UCSD-AML1 (cell line): ENCODE measurements at regions not wholly inside any gene's neighbourhood (a gene's known extent, or its start where the extent isn't known, plus 50 kb on each side); places are given as distances from the start of the nearest gene placed in this dataset.

Source experiments
- DNase-seq: peaks from one replicate; lab custom pipeline; 2025; ENCODE audit not compliant: unreplicated experiment; lab: John Stamatoyannopoulos, UW

DNA sequence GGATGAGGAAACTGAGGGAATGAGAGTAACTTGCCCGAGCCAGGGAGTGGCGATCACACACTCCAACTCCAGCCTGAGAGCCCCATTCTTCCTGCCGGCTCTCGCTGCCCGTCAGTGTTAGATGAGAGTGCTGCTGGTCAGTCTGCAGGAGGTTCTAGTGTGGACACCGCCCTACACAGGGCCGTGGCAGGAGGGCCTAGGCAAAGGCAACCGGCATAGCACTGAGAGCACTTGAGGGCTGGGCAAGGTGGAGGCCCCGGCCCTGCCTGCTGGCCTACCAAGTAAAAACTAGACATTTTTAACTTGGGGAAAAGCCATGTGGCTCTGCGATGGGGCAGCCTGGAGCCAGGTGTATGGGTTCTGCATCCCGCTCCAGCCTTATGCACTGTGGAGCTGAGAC lies 354.8 kb downstream of the SEC14L1 start:
- DNase-seq = no peak

DNA sequence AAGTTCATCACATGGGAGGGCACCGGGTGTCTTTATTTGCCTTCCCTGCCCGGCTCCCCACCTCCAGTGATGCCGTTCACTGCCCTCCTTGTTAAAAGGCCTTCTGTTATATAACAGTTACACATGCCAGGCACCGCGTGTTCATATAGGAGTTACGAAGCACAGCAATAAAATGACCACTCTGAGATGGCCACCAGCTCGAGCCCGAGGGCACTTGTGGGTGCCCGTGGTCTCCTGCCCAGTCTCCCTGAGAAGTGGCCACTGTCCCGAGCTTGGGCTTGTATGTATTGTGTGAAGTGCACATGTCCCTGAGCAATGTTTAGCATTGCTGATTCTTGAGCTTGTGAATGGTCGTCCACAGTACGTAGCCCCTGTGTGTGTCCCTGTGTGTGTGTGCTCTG lies 355.6 kb downstream of the SEC14L1 start:
- DNase-seq = no peak

DNA sequence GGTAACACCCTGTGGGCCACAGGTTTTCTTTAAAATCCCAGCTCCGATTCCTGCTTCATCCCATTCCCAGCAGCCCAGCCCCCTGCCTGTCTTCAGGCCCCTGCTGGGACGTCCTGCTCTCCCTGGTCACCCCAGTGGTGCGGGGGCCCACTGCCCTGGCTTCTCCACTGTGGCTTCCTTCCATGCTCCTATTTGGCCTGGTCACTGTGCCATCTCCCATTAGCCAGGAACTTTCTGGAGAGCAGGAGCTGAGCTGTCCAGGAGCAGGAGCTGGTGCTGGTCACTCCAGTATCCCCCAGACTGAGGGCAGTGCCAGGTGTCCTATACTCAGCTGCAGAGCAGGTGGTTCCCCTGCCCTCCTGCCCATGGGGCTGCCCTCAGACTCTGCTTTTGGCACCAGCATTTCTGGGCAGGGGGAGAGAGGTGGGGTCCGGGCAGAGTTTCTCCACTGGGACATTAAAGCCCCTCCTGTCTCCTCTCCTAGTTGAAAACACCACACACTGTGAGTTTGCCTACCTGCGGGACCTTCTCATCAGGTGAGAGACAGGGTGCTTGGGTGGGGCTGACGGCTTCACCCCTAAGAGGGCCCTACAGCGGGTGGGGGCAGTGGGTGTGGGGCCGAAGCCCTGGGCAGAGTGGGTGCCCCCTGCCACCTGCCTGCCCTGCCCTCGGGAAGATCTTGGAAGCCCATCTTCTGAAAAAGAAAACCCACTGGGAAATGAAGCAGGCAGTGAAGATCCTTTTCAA lies 356.2 kb downstream of the SEC14L1 start:
- DNase-seq = no peak

DNA sequence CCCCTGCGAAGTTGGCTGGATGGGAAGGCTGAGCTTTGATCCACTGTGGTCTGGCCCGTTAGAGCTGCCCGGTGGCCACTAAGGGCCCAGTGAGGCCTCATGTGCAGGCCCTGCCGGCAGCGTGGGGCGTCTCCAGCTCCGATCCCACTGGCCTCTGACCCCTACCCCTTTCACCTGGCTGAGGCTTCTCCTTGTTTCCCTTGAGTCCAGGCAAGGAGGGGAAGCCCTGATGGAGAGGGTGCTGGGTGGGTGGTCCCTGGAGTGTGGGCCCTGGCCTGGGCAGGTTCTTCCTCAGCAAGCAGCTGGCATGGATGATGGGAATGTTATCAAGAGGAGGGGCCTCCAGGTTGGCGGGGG lies 356.8 kb downstream of the SEC14L1 start:
- no peak for DNase-seq

DNA sequence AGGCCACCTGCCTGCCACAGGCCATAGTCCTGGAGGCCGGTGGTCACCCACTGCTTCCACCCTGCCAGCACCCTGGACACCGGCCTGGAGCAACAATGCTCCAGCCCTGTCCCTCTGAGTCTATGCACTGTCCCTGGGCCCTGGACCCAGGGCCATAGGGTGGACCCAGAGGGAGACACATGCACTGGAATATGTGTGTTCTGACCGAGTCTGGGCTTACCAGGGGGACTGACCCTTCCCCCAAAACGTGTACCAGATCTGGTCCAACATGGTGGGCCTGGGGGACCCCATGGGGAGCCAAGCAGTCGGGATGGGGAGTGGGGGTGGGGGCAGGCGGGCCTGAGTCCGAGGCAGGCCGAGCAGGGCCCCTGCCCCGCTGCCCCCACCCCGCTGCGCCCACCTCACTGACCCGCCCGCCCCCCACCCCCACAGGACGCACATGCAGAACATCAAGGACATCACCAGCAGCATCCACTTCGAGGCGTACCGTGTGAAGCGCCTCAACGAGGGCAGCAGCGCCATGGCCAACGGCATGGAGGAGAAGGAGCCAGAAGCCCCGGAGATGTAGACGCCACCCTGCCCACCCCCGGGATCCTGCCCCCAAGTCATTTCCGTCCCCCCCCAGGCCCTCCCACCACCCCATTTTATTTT lies 357.4 kb downstream of the SEC14L1 start:
- no peak for DNase-seq

DNA sequence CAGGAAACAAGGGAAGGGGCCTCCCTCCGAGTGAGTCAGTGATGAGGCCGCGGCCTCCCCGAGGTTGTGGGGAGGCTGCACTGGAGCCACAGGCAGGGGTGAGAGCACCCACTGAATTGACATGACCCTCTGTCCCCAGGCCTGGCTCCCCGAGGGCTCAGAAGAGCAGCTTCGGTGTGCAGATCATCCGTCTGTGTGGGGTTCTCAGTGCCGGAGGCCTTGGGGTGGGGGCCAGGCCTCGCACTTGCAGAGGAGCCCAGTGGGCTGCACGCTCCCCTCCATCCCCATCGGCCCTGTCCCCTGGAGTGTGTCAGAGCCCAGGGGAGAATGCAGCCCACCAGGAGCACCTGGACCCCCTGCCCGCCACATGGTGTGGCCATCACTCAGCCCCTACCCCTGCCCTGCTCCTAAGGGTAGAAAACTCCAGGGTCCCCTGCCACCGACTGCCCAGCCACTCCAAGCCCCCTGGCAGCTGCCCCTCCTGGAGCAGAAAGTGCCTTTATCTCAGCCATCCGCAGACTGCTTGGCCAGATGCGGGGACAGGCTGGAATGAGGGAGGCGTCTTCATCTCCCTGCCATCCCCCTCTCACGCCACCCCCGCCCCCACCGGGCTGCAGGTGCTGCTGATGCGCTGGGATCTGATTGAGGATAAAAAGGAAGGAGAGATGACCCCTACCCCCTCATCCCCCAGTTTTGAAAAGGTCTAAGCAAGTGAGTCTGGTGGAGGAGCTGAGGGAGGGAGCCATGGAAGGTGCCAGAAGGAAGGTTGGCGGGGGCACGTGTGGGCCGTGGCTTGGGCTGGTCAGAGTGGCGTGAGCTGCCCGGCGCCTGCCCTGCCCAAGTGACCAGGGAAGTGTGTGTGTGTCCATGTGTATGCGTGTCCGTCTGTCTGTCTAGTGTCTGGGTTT lies 358.3 kb downstream of the SEC14L1 start:
- no peak for DNase-seq

DNA sequence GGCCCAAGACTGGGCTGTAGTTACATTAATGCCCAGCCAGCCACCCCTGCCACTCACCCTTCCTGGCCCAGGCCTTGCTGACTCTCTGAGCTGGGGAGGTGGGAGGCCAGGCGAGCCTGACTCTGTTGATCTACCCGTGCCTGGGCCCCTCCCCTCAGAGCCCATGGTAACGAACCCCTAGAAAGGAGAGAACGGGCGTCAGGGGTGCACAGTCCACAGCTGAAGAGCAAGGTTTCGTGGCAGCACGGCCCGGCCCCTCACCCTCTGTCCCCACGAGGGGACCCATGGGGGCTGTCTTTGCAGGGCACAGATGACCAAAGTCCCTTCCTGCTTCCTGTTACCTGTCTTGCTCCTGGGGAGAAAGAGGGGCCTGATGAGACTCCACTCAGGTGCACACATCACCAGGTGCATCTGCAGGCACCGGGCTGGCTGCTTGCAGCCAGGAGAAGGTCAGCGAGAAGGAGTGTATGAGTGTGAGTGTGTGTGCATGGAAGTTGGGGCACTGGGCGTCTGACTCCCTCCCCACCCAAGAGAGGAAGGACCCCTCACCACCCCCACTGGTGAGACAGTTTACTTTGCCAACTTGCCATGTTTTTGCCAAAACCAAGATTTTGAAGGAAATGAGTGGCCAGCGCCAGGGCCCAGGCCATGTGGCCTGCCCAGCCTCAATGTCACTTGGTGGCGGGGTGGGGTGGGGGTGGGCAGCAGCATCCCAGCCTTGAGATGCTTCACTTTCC lies 359.1 kb downstream of the SEC14L1 start:
- no peak for DNase-seq

DNA sequence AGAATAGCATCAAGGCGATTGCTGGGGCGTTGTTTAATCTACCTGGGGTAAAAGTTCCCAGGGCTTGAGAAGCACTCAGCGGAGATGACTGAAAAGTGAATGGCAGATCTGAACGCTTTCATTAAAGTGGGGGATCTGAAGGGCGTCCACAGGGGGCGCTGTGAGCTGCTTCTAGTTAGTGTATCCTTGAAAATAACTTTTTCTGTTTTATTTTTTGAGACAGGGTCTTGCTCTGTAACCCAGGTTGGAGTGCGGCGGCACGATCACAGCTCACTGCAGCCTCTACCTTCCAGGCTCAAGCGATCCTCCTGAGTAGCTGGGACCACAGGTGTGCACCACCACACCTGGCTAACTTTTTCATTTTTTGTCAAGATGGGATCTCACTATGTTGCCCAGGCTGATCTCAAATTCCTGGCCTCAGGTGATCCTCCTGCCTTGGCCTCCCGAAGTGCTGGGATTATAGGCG lies 360.4 kb downstream of the SEC14L1 start:
- peak; percentile 50 for DNase-seq

DNA sequence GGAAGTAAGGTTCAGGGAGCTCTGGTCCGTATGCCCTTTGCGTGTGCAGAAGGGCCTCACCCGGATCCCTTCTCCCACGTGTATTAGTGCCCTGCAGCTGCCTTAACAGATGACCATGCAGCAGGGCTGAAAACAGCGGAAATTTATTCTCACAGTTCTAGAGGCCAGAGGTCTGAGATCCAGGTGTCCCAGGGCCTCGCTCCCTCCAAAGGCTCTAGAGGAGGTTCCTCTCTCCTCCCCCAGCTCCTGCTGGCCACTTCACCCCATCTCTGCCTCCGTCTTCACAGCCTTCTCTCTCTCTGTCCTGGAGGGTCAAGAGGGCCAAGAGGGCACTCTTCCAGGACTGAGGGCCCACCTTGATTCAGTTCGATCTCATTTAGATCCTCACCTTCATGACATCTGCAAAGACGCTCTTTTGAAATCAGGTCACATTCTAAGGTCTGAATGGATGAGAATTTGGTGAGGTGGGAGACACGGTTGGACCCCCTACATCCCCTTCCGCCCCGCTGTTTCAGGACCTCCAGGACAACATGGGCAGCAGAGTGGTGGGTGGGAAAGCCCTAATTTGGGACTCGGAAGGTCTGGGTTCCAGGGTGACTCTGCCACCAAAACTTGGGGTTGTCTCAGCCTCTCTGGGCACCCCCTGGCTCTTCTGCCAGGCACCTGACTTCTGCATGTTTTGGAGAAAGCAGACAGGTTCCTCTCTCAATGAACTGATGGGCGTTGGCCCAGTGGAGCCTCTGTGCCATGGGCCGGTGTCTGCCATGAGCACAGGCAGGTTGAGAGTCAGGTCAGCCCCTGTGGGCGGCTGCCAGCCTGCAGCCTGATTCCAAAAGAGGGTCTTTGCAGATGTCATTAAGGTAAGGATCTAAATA lies 361.2 kb downstream of the SEC14L1 start:
- no peak for DNase-seq

DNA sequence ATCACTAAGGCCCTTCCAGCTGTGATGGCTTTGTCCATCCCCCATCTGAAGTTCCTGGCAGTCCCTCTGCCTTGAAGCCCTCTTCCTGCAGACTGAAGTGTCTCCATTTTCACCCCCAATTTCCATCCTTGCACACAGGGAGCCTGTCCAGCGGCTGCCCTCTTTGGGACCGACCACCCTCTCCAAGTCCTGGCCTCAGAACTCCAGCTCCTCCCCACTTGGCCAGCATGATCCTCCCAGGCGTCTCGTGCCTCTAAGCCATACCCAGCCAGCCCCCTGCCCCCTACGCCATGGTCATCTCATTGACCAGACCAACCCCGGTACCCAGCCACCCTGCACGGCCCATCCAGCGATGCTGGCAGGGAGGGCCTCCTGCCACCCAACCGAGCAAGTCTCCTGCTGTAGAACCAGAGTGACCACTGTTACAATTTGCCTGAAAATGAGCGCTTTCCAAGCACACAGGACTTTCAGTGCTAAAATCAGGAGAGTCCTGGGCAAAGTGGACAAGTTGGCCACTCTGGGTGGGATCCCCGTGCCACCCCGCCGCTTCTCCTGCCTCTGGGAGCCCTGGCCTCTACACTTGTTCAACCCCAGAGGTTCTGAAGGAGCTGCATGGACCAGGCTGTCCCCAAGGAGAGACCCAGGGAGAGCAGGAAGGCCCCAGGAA lies 362.0 kb downstream of the SEC14L1 start:
- DNase-seq = no peak

DNA sequence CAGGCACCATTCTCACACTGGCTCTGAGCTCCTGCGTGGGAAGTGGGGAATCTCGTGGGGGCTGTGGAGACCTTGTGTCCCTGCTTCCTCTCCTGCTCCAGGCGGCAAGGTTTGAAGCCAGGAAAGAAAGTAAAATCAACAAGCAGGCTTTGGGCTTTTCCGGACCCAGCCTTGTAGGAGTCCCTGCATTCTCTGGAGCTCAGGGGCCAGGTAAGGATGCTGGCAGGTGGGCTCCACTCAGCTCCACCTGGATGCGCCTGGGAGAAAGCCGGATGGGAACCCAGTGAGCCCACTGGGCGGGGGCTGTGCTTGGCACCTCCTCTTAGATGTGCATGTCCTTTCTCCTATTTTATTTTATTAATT lies 362.5 kb downstream of the SEC14L1 start:
- DNase-seq = no peak

DNA sequence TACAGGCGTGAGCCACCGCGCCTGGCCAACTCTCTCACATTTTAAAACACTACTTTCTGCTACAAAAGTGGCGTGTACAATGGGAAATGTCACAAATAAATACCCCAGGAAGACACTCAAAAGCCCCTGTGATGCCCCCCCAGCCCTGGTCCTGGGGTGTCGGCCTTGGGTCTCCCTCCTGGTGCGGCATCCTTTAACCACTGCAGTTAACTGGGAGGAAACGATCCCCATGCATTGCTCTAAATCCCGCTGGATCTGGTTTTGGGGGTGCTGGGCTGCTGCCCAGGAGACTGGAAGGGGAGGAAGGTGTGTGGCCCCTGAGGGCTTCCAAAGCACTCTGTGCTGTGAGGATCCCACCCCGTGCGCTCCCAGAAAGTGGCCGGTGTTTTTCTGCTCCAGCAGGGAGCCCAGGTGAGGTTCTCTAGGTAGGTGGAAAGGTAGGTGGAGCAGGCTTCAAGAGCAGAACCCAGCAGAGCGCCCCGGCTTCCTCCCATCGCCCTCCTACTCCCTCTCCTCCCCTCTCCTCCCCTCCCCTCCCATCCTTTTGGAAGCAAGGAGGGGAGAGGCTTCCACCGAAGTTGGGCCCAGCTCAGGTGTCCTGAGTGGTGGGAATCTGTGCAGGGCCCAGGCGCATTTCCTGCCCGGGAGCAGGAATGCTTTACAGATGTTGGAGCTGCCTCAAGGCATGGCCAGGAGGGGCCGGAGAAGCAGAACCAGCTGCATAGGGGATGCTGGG lies 363.3 kb downstream of the SEC14L1 start:
- DNase-seq = no peak

DNA sequence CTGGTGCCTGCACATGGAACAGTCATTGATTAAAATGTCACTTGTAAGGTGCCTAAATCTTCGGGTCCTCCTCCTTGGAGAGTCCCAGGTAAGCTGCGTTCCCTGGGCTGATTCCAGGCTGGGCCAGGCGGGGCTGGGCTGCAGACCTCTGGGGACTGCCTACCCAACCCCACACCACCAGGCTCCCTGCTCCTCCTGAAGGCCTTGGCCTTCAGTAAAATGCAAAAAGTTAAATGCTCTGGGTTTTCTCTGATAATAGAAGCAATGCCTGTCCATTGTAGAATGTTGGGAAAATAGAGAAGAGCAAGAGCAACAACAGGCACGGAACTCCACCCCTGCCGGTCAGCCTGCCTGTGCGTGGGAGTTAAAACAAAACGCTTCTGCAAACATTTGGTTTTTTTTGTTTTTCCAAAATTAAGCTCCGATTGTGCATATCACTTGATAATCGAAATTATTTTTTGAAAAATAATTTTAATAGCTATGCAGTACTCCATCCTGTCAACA lies 363.9 kb downstream of the SEC14L1 start:
- DNase-seq = no peak

DNA sequence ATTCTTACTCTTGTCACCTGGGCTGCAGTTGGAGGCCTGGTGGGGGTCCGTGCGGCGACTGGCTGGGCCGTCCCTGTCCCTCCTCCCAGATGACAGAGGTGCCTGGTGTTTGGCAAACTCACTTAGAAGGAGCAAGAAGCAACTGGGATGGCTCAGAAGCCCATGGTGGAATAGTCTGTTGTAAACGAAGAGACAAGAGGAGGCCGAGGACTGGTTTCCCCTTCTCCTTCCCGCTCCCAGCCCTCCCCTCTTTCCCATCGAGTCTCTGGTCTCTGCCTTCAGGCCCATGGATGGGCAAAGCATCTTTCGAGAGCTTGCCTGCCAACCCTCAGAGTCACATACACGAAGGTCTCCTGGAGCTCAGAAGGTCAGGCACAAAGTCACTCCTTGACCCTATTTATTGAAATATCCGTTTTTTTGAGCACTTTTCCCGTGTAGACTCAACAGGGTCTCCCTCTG lies 364.4 kb downstream of the SEC14L1 start:
- DNase-seq = no peak

DNA sequence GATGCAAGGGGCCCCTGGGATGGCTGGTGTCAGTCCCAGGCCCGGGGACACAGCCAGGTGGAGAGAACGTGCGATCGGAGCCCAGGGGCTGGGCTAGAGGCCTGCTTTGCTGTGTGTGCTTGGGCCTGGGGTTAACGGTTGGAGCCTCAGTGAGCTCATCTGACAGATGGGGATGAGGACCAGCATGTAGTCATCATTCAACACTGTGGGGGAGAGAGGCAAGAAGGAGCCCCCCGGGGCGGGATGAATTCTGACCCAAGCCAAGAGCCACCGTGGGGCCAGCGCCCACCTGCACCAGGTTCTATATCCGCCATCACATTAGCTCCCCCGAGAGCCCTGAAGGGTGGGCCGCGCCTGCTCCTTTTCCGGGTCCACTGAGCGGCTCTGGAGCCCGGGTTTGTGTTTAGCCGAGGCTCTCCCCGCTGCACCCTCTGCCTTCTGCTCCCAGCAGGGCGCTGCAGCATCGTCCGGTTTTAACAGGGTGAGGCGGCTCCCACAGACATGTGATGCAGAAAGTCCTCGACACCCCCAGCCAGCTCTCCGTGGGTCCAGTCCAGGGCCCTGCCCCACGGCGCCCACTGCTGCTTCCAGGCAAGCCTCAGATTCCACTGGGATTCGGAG lies 365.7 kb downstream of the SEC14L1 start:
- DNase-seq = no peak

DNA sequence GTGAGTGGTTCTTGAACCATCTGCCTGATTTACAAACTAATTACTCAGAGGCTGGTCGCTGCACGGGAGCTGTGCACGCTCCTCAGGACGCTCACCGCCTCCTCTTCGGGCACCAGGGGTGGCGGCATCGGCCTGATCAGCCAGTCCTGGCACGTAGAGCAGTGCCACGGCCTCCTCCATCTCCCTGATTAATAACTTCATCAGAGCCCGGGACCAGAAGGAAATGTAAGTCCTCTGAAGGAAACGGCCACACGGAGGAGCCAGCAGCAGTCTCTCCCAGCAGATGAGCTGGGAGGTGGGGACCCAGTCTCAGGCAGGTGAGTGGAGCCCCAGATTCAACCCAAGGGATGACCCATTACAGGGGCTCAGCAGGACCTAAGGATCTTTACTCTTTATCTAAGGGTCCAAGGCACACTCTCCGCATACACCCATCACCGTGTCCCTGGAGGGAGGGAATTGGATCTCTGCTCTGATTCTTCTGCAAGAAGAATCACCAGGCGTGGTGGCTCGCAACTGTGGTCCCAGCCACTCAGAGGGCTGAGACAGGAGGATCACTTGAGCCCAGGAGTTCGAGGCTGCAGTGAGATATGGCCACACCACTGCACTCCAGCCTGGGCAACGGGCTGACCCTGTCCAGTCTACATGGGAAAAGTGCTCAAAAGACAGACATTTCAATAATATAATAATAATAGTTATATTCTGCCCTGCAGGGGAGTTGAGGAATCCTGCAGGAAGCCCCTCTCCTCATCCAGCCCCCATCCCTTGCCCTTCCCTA lies 366.5 kb downstream of the SEC14L1 start:
- no peak for DNase-seq

DNA sequence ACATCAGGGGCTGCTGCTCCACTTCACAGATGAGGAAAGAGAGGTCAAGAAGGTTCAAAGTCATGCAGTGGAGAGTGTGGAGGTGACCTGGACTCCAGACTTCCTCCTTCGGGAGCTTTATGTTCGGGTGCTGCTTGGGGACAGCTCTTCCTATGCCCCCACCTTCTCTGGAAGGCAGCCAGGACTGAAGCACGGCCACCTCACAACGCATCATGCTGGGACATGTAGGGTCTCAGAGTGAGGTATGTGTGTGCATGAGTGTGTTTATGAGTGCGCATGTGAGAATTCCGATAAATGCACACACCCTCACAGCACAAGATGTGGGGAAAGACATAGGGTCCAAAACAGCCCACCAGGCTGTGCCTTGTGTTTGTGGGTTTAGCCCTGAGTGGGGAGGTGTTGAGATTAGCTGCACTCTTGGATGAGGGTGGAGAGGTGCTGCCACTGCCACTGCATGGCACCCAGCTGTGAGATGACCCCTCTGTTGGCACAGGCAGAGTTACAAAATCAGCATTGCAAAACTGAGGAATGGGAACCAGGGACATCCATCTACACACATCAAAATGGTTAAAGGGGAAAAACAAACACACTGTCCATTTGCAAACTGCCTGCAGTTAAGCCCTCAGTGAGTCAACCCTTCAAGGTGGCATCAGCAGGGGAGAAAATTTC lies 367.4 kb downstream of the SEC14L1 start:
- no peak for DNase-seq
